ENCODE measurements at regions not wholly inside any gene's neighbourhood (a gene's known extent, or its start where the extent isn't known, plus 50 kb on each side); places are given as distances from the start of the nearest gene placed in this dataset.

GRCh38 chr2:145739681-145740080, 1219.8 kb upstream of the ZEB2 start:
- TF ChIP-seq, protein P1, sequence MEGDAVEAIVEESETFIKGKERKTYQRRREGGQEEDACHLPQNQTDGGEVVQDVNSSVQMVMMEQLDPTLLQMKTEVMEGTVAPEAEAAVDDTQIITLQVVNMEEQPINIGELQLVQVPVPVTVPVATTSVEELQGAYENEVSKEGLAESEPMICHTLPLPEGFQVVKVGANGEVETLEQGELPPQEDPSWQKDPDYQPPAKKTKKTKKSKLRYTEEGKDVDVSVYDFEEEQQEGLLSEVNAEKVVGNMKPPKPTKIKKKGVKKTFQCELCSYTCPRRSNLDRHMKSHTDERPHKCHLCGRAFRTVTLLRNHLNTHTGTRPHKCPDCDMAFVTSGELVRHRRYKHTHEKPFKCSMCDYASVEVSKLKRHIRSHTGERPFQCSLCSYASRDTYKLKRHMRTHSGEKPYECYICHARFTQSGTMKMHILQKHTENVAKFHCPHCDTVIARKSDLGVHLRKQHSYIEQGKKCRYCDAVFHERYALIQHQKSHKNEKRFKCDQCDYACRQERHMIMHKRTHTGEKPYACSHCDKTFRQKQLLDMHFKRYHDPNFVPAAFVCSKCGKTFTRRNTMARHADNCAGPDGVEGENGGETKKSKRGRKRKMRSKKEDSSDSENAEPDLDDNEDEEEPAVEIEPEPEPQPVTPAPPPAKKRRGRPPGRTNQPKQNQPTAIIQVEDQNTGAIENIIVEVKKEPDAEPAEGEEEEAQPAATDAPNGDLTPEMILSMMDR (IDR thresholded peaks at IDR 0.05): no peak
- no peaks in the 10 kb centered on the region for H3K36me3 ChIP-seq (ENCODE audit: low read depth)
- no peak for DNase-seq
- no peak overlapping the region for H3K4me3 ChIP-seq
- H3K4me1 ChIP-seq (ENCODE audit: low read depth): no peaks in the 10 kb centered on the region
- intact Hi-C loops (cut with DNase I, micrococcal nuclease): no loop called here
- H3K9me3 ChIP-seq: no peaks in the 10 kb centered on the region
- ATAC-seq: no peak

DNA sequence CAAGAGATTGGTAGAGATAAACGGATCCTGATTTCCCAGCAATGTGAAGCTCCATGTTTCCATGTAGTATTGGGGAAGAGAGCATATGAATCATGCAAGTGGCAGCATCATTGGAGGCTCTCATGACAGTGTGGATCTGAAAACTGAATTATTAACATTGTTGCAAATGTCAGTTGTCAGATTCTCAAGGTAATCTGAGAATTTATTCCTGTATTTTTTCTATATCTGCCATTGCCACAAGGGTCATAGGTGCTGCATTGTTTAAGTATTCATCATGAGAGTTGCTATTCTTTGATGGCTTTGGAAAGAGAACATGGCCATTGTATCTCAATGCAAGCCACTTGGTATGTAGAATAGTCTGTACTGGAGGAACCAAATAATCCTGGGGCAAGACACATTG, 1217.0 kb upstream of the ZEB2 start:
- TF ChIP-seq, protein P1 (IDR thresholded peaks at IDR 0.05): no peak

GRCh38 chr2:145731467-145731866, 1211.5 kb upstream of the ZEB2 start:
- Histone ChIP-seq H3K4me3 (no peak overlapping the region), H3K9me3 (no peaks in the 10 kb centered on the region), H3K4me1 (ENCODE audit: low read depth) (no peaks in the 10 kb centered on the region), H3K36me3 (ENCODE audit: low read depth) (no peaks in the 10 kb centered on the region)
- ATAC-seq: no peak
- no peak for DNase-seq
- intact Hi-C loops (cut with DNase I, micrococcal nuclease): no loop called here
- TF ChIP-seq, protein P1 (IDR thresholded peaks at IDR 0.05): no peak

More for the DNA sequence above, 1217.0 kb upstream of the ZEB2 start:
- Histone ChIP-seq H3K4me3 (no peak overlapping the region), H3K4me1 (ENCODE audit: low read depth) (no peaks in the 10 kb centered on the region), H3K9me3 (no peaks in the 10 kb centered on the region), H3K36me3 (ENCODE audit: low read depth) (no peaks in the 10 kb centered on the region)
- no peak for ATAC-seq
- intact Hi-C loops (cut with DNase I, micrococcal nuclease): no loop called here
- no peak for DNase-seq

- intact Hi-C loops (cut with DNase I, micrococcal nuclease): no loop called here
- Histone ChIP-seq H3K9me3 (no peaks in the 10 kb centered on the region), H3K4me1 (ENCODE audit: low read depth) (no peaks in the 10 kb centered on the region), H3K4me3 (no peak overlapping the region), H3K36me3 (ENCODE audit: low read depth) (no peaks in the 10 kb centered on the region)
- ATAC-seq (no peak), DNase-seq (no peak)
- TF ChIP-seq, protein P1 (IDR thresholded peaks at IDR 0.05): no peak
Observed at GRCh38 chr2:145729993-145730770, 1210.3 kb upstream of the ZEB2 start.

DNA sequence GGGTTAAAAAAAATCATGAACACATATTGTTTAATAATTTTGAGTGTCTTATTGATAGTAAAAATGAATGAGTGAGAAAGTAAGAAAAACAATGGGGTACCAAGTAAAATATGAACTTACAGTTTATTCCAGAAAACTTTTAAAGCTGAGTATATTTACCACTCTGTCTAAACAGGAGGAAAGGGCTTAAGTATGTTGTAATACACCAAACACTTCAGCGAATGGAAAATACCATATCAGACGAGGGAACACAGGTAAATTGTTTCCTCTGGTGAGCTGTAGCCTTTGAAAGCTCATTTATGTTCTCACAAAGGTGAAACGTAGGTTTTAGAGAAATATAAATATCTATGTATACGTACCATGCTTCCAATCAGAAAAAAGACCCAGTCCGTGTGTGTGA, 1209.6 kb upstream of the ZEB2 start:
- no peak for ATAC-seq
- intact Hi-C loops (cut with DNase I, micrococcal nuclease): no loop called here
- Histone ChIP-seq H3K36me3 (ENCODE audit: low read depth) (no peaks in the 10 kb centered on the region), H3K4me3 (no peak overlapping the region), H3K4me1 (ENCODE audit: low read depth) (no peaks in the 10 kb centered on the region), H3K9me3 (no peaks in the 10 kb centered on the region)
- no peak for DNase-seq
- TF ChIP-seq, protein P1 (IDR thresholded peaks at IDR 0.05): no peak

All from mucosa of descending colon (tissue), 3 donors.